H1 (cell line): ENCODE measurements at regions not wholly inside any gene's neighbourhood (a gene's known extent, or its start where the extent isn't known, plus 50 kb on each side); places are given as distances from the start of the nearest gene placed in this dataset.

ENCODE experiments used
- CTCF ChIA-PET: fragments of 300-600 bp; sonication (Branson Sonifier 250); formaldehyde crosslinking; loops from one replicate; lab custom pipeline; 2021; ENCODE audit not compliant: partially characterized antibody; lab: Charles Lee
- POLR2A ChIA-PET: fragments of 300-600 bp; sonication (Branson Sonifier 250); formaldehyde crosslinking; loops from one replicate; lab custom pipeline; 2021; ENCODE audit warnings: inconsistent platforms; ENCODE audit not compliant: partially characterized antibody; lab: Charles Lee
- DNase-seq, 2 experiments: peaks; one replicate each; pipeline versions ENCODE4 v3.0.0 to v3.0.0-alpha.2; 2010 to 2022; ENCODE audit warnings: low spot score in 2 of 2, low read depth in 1 of 2, mixed read lengths in 1 of 2
- FAIRE-seq: peaks from 2 replicates; lab custom pipeline; 2011; peaks lifted over from hg19 to GRCh38; lab: Jason Lieb, UNC
- H2AFZ ChIP-seq: 2 replicates; pipeline ENCODE4 v1.8.1; 2012; ENCODE audit warnings: low read length, inconsistent platforms
- H2AK5ac ChIP-seq: 2 replicates; pipeline ENCODE4 v1.6.1; 2013; ENCODE audit warnings: low read depth, low read length
- H2BK120ac ChIP-seq: replicated peaks from 2 replicates; pipeline ENCODE3; 2013; ENCODE audit warnings: low read depth, low read length, inconsistent platforms
- H2BK12ac ChIP-seq: 2 replicates; pipeline ENCODE4 v1.6.1; 2013; ENCODE audit warnings: low read depth, low read length
- H2BK15ac ChIP-seq: 2 replicates; pipeline ENCODE4 v1.6.1; 2013; ENCODE audit warnings: low read length
- H2BK20ac ChIP-seq: 2 replicates; pipeline ENCODE4 v1.6.1; 2013; ENCODE audit warnings: low read length
- H2BK5ac ChIP-seq: 2 replicates; pipeline ENCODE4 v1.6.1; 2013; ENCODE audit warnings: low read depth, low read length
- H3K14ac ChIP-seq: 2 replicates; pipeline ENCODE4 v1.6.1; 2013; ENCODE audit warnings: inconsistent platforms; ENCODE audit not compliant: insufficient read length
- H3K18ac ChIP-seq: 2 replicates; pipeline ENCODE4 v1.6.1; 2013; ENCODE audit warnings: low read length; ENCODE audit errors: extremely low read depth
- H3K23ac ChIP-seq: 2 replicates; pipeline ENCODE4 v1.6.1; 2013; ENCODE audit warnings: inconsistent platforms; ENCODE audit not compliant: insufficient read length
- H3K23me2 ChIP-seq: 2 replicates; pipeline ENCODE4 v1.6.1; 2013; ENCODE audit warnings: low read depth, low read length
- H3K27ac ChIP-seq: 2 replicates; pipeline ENCODE4 v1.6.1; 2011; ENCODE audit warnings: low read depth, low read length, inconsistent platforms
- H3K27me3 ChIP-seq, 4 experiments: replicated peaks in 1 of 4; 1 replicate in 1 of 4; 2 replicates in 3 of 4; pipeline versions ENCODE4 v1.6.1 to v1.8.1; 2011 to 2013; ENCODE audit warnings: low read length in 3 of 4, mild to moderate bottlenecking in 3 of 4, inconsistent platforms in 2 of 4, mixed read lengths in 2 of 4, moderate library complexity in 1 of 4; ENCODE audit not compliant: control insufficient read depth in 3 of 4, insufficient read depth in 3 of 4; ENCODE audit errors: extremely low read depth in 1 of 4
- H3K36me3 ChIP-seq, 4 experiments: 2 replicates each; pipeline versions ENCODE4 v1.6.1 to v1.8.1; 2011 to 2013; ENCODE audit warnings: mild to moderate bottlenecking in 4 of 4, low read length in 3 of 4, moderate library complexity in 2 of 4, control low read depth in 1 of 4, inconsistent platforms in 1 of 4; ENCODE audit not compliant: insufficient read depth in 4 of 4, control insufficient read depth in 2 of 4
- H3K4ac ChIP-seq: replicated peaks from 2 replicates; pipeline ENCODE3; 2013; ENCODE audit warnings: low read length, low read depth, mixed read lengths, inconsistent platforms; ENCODE audit not compliant: insufficient read length
- H3K4me1 ChIP-seq, 4 experiments: replicated peaks in 1 of 4; 1 replicate in 1 of 4; 2 replicates in 3 of 4; pipeline versions ENCODE4 v1.6.1 to v1.8.1; 2011 to 2013; ENCODE audit warnings: low read length in 3 of 4, inconsistent platforms in 2 of 4, mixed read lengths in 1 of 4; ENCODE audit not compliant: insufficient read depth in 4 of 4, control insufficient read depth in 3 of 4
- H3K4me2 ChIP-seq, 2 experiments: 2 replicates each; pipeline versions ENCODE4 v1.6.1 to v1.8.1; 2011 to 2013; ENCODE audit warnings: low read depth in 2 of 2, low read length in 2 of 2, control low read depth in 1 of 2, inconsistent platforms in 1 of 2, mild to moderate bottlenecking in 1 of 2; ENCODE audit not compliant: insufficient read depth in 1 of 2
- H3K4me3 ChIP-seq, 4 experiments: fragments of 200-600, 300-600 bp in 1 of 4; sonication (generic), shearing (Covaris generic), sonication (Bioruptor Twin) in 1 of 4; 2 replicates each; pipeline versions ENCODE4 v1.5.1 to v1.8.1; 2011 to 2016; ENCODE audit warnings: low read length in 4 of 4, low read depth in 3 of 4, control low read depth in 2 of 4, inconsistent platforms in 2 of 4, mild to moderate bottlenecking in 2 of 4, mixed read lengths in 1 of 4, moderate library complexity in 1 of 4; ENCODE audit not compliant: insufficient read depth in 2 of 4; ENCODE audit errors: extremely low read depth in 1 of 4
- H3K56ac ChIP-seq: replicated peaks from 2 replicates; pipeline ENCODE3; 2013; ENCODE audit warnings: low read depth, mild to moderate bottlenecking, mixed read lengths, low read length, inconsistent platforms; ENCODE audit not compliant: insufficient read length
- H3K79me1 ChIP-seq: 2 replicates; pipeline ENCODE4 v1.6.1; 2013; ENCODE audit warnings: low read depth, low read length, control low read depth
- H3K79me2 ChIP-seq, 2 experiments: 2 replicates each; pipeline versions ENCODE4 v1.6.1 to v1.8.1; 2012 to 2013; ENCODE audit warnings: low read length in 2 of 2, mild to moderate bottlenecking in 2 of 2, inconsistent platforms in 1 of 2; ENCODE audit not compliant: insufficient read depth in 2 of 2, control insufficient read depth in 1 of 2
- H3K9ac ChIP-seq, 4 experiments: replicated peaks in 1 of 4; 1 replicate in 1 of 4; 2 replicates in 3 of 4; pipeline versions ENCODE4 v1.6.1 to v1.8.1; 2011 to 2013; ENCODE audit warnings: low read depth in 3 of 4, low read length in 3 of 4, control low read depth in 2 of 4, mild to moderate bottlenecking in 2 of 4, moderate library complexity in 2 of 4, inconsistent platforms in 1 of 4; ENCODE audit errors: extremely low read depth in 1 of 4
- H3K9me3 ChIP-seq, 2 experiments: 2 replicates each; pipeline versions ENCODE4 v1.6.1 to v1.8.1; 2012 to 2013; ENCODE audit warnings: mild to moderate bottlenecking in 2 of 2, moderate library complexity in 2 of 2, control low read depth in 1 of 2, inconsistent platforms in 1 of 2, low read depth in 1 of 2, low read length in 1 of 2, mixed read lengths in 1 of 2; ENCODE audit not compliant: insufficient read depth in 2 of 2
- H4K20me1 ChIP-seq, 2 experiments: replicated peaks in 1 of 2; 2 replicates each; pipeline versions ENCODE3 to v1.8.1; 2011 to 2013; ENCODE audit warnings: inconsistent platforms in 2 of 2, low read length in 2 of 2, mild to moderate bottlenecking in 1 of 2; ENCODE audit not compliant: insufficient read depth in 2 of 2, control insufficient read depth in 1 of 2
- H4K5ac ChIP-seq: 2 replicates; pipeline ENCODE4 v1.6.1; 2013; ENCODE audit warnings: low read length, low read depth, mixed read lengths, inconsistent platforms; ENCODE audit not compliant: insufficient read length
- H4K8ac ChIP-seq: 2 replicates; pipeline ENCODE4 v1.8.0; 2013; ENCODE audit warnings: mild to moderate bottlenecking, moderate library complexity, low read length, inconsistent platforms; ENCODE audit not compliant: insufficient read depth; ENCODE audit errors: extremely low read depth
- H4K91ac ChIP-seq: replicated peaks from 2 replicates; pipeline ENCODE3; 2013; ENCODE audit warnings: low read length, mixed read lengths, inconsistent platforms; ENCODE audit not compliant: insufficient read length
- CEBPB ChIP-seq: IDR thresholded peaks from 2 replicates; pipeline ENCODE4 v1.6.1; 2012; ENCODE audit warnings: low read depth, low read length
- SP1 ChIP-seq: IDR thresholded peaks from 2 replicates; pipeline ENCODE4 v1.6.1; 2011; ENCODE audit warnings: low read depth, low read length
- SUZ12 ChIP-seq: fragments of 200-600 bp; sonication (generic); IDR thresholded peaks from 2 replicates; pipeline ENCODE4 v1.6.1; 2012; ENCODE audit warnings: mild to moderate bottlenecking, inconsistent platforms, low read length, moderate library complexity, mixed read lengths
- WGBS, 2 experiments: shearing (Covaris generic) in 1 of 2; methylation state at CpG; one replicate each; pipeline versions ENCODE4 v1.1.6 to v1.1.7; 2013 to 2015; ENCODE audit warnings: low lambda C conversion rate in 2 of 2, mixed read lengths in 2 of 2, inconsistent platforms in 1 of 2, low coverage in 1 of 2, missing lambda C conversion rate in 1 of 2; ENCODE audit not compliant: insufficient replicate concordance in 2 of 2, insufficient coverage in 1 of 2, insufficient read length in 1 of 2; ENCODE audit errors: extremely low coverage in 1 of 2, missing lambda C conversion rate in 1 of 2; 5-methylcytosine and 5-hydroxymethylcytosine counted together

- no peak overlapping the region for H2BK20ac ChIP-seq
- no peaks in the 10 kb centered on the region for H3K79me2 ChIP-seq
- no peaks in the 10 kb centered on the region for H3K27me3 ChIP-seq
- H2BK12ac ChIP-seq, result no peak overlapping the region
- no peak overlapping the region for H2AK5ac ChIP-seq
- POLR2A ChIA-PET, result no interaction called here
- no peak overlapping the region for H2AFZ ChIP-seq
- H3K14ac ChIP-seq, result no peak overlapping the region
- H4K8ac ChIP-seq, result no peak overlapping the region
- CTCF ChIA-PET, result interaction anchor here (0.8 to 14.0 kb wide), 13 partner anchors 8 to 261 kb away, joined by 3 to 134 read pairs (median 5); no protein-coding TSS in a partner anchor
- no peaks in the 10 kb centered on the region for H3K79me1 ChIP-seq
- no peaks in the 10 kb centered on the region for H3K36me3 ChIP-seq
- no peaks in the 10 kb centered on the region for H3K4me1 ChIP-seq
- no peak overlapping the region for H2BK5ac ChIP-seq
- no peak for FAIRE-seq
- H3K56ac ChIP-seq, result no peak overlapping the region
- H3K23me2 ChIP-seq, result no peaks in the 10 kb centered on the region; the same call in 1 of the 2 replicates
- H3K23ac ChIP-seq, result no peak overlapping the region
- no peaks in the 10 kb centered on the region for H4K20me1 ChIP-seq
- no peak overlapping the region for H3K4me3 ChIP-seq
- no peak overlapping the region for H3K9ac ChIP-seq
- DNase-seq, result no peak
- no peak overlapping the region for H4K5ac ChIP-seq
- no peak overlapping the region; the same call in 1 of the 2 replicates for H3K18ac ChIP-seq
- WGBS, 2 experiments, result 67% methylated on average over 4 of the region's 4 CpGs; no CpG with 5 or more reads in 1 of the 2 experiments
- H3K9me3 ChIP-seq, result no peaks in the 10 kb centered on the region
- no peak overlapping the region for H3K4ac ChIP-seq
- no peak overlapping the region for H4K91ac ChIP-seq
- H2BK15ac ChIP-seq, result no peak overlapping the region
- no peak overlapping the region for H3K4me2 ChIP-seq
- H2BK120ac ChIP-seq, result no peak overlapping the region
- no peak overlapping the region for H3K27ac ChIP-seq
- TF ChIP-seq SP1 (no peak), CEBPB (no peak), SUZ12 (no peak)
These were observed 66.6 kb upstream of the KSR1 start for GRCh38 chr17:27389542-27390140.
